ENCODE measurements at regions not wholly inside any gene's neighbourhood (a gene's known extent, or its start where the extent isn't known, plus 50 kb on each side); places are given as distances from the start of the nearest gene placed in this dataset.

- no peak for TF ChIP-seq KAT7 (CRISPR knock-in tag; IDR thresholded peaks at IDR 0.05; ENCODE audit: borderline replicate concordance)
- TF ChIP-seq DMBX1 (CRISPR knock-in tag; IDR thresholded peaks at IDR 0.05; ENCODE audit: borderline replicate concordance) = no peak
- TF ChIP-seq, protein P1, sequence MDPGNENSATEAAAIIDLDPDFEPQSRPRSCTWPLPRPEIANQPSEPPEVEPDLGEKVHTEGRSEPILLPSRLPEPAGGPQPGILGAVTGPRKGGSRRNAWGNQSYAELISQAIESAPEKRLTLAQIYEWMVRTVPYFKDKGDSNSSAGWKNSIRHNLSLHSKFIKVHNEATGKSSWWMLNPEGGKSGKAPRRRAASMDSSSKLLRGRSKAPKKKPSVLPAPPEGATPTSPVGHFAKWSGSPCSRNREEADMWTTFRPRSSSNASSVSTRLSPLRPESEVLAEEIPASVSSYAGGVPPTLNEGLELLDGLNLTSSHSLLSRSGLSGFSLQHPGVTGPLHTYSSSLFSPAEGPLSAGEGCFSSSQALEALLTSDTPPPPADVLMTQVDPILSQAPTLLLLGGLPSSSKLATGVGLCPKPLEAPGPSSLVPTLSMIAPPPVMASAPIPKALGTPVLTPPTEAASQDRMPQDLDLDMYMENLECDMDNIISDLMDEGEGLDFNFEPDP (CRISPR knock-in tag; IDR thresholded peaks at IDR 0.05) = no peak
- no peak for TF ChIP-seq PHF21A (IDR thresholded peaks at IDR 0.05; ENCODE audit: borderline replicate concordance, low read depth)
- no peak for TF ChIP-seq SPI1 (IDR thresholded peaks at IDR 0.05; ENCODE audit: borderline replicate concordance, low read depth, low read length)
Observed at GRCh38 chrX:122272011-122272410, 912.1 kb upstream of the GRIA3 start (continued).

DNA sequence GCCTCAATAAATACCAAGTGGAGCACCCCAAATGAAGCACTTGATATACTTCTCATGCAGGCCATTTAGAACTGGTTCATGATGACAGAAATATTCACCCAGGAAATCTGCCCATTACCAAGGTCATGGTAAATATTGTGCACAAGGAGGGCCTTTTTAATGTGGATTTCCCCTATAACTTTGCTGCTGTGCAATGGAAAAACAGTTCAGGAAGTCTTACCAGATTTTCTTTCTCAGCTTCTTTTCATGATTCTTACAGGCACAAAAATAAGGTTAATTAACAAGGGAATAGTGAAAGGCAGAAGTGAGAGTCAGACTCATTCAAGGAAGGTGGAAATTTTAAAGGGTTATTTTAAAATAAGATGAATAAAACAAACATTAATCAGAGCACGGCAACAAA lies 904.3 kb upstream of the GRIA3 start:
- CTCF ChIA-PET (ENCODE audit: low intra/inter-chr PET ratio) = no interaction called here
- in situ Hi-C loops (cut with MboI) = no loop called here
- TF ChIP-seq NR4A1 (CRISPR knock-in tag; IDR thresholded peaks at IDR 0.05) = no peak
- TF ChIP-seq NR4A1 (tag; IDR thresholded peaks at IDR 0.05) = no peak
- TF ChIP-seq SMARCA4 (IDR thresholded peaks at IDR 0.05) = no peak
- TF ChIP-seq, protein P2, sequence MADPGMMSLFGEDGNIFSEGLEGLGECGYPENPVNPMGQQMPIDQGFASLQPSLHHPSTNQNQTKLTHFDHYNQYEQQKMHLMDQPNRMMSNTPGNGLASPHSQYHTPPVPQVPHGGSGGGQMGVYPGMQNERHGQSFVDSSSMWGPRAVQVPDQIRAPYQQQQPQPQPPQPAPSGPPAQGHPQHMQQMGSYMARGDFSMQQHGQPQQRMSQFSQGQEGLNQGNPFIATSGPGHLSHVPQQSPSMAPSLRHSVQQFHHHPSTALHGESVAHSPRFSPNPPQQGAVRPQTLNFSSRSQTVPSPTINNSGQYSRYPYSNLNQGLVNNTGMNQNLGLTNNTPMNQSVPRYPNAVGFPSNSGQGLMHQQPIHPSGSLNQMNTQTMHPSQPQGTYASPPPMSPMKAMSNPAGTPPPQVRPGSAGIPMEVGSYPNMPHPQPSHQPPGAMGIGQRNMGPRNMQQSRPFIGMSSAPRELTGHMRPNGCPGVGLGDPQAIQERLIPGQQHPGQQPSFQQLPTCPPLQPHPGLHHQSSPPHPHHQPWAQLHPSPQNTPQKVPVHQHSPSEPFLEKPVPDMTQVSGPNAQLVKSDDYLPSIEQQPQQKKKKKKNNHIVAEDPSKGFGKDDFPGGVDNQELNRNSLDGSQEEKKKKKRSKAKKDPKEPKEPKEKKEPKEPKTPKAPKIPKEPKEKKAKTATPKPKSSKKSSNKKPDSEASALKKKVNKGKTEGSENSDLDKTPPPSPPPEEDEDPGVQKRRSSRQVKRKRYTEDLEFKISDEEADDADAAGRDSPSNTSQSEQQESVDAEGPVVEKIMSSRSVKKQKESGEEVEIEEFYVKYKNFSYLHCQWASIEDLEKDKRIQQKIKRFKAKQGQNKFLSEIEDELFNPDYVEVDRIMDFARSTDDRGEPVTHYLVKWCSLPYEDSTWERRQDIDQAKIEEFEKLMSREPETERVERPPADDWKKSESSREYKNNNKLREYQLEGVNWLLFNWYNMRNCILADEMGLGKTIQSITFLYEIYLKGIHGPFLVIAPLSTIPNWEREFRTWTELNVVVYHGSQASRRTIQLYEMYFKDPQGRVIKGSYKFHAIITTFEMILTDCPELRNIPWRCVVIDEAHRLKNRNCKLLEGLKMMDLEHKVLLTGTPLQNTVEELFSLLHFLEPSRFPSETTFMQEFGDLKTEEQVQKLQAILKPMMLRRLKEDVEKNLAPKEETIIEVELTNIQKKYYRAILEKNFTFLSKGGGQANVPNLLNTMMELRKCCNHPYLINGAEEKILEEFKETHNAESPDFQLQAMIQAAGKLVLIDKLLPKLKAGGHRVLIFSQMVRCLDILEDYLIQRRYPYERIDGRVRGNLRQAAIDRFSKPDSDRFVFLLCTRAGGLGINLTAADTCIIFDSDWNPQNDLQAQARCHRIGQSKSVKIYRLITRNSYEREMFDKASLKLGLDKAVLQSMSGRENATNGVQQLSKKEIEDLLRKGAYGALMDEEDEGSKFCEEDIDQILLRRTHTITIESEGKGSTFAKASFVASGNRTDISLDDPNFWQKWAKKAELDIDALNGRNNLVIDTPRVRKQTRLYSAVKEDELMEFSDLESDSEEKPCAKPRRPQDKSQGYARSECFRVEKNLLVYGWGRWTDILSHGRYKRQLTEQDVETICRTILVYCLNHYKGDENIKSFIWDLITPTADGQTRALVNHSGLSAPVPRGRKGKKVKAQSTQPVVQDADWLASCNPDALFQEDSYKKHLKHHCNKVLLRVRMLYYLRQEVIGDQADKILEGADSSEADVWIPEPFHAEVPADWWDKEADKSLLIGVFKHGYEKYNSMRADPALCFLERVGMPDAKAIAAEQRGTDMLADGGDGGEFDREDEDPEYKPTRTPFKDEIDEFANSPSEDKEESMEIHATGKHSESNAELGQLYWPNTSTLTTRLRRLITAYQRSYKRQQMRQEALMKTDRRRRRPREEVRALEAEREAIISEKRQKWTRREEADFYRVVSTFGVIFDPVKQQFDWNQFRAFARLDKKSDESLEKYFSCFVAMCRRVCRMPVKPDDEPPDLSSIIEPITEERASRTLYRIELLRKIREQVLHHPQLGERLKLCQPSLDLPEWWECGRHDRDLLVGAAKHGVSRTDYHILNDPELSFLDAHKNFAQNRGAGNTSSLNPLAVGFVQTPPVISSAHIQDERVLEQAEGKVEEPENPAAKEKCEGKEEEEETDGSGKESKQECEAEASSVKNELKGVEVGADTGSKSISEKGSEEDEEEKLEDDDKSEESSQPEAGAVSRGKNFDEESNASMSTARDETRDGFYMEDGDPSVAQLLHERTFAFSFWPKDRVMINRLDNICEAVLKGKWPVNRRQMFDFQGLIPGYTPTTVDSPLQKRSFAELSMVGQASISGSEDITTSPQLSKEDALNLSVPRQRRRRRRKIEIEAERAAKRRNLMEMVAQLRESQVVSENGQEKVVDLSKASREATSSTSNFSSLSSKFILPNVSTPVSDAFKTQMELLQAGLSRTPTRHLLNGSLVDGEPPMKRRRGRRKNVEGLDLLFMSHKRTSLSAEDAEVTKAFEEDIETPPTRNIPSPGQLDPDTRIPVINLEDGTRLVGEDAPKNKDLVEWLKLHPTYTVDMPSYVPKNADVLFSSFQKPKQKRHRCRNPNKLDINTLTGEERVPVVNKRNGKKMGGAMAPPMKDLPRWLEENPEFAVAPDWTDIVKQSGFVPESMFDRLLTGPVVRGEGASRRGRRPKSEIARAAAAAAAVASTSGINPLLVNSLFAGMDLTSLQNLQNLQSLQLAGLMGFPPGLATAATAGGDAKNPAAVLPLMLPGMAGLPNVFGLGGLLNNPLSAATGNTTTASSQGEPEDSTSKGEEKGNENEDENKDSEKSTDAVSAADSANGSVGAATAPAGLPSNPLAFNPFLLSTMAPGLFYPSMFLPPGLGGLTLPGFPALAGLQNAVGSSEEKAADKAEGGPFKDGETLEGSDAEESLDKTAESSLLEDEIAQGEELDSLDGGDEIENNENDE (IDR thresholded peaks at IDR 0.05; ENCODE audit: low read depth, low read length) = no peak

More for the DNA sequence above, 904.3 kb upstream of the GRIA3 start:
- H3K9me1 ChIP-seq (ENCODE audit: control insufficient read depth, insufficient read depth, low read length) = no peaks in the 10 kb centered on the region
- no peaks in the 10 kb centered on the region for H3K9me3 ChIP-seq (replicated peaks; ENCODE audit: control insufficient read depth, insufficient read depth, low read depth, low read length)
- POLR2A ChIA-PET = no interaction called here
- H3K79me2 ChIP-seq (ENCODE audit: control insufficient read depth, insufficient read depth, low read length) = no peaks in the 10 kb centered on the region
- H3K36me3 ChIP-seq (ENCODE audit: control insufficient read depth, insufficient read depth, low read length) = no peaks in the 10 kb centered on the region
- ATAC-seq (no peak), DNase-seq (ENCODE audit: extremely low read depth in 1 of 4, low spot score in 3 of 4) (no peak), FAIRE-seq (no peak)
- H4K20me1 ChIP-seq (replicated peaks; ENCODE audit: control insufficient read depth, insufficient read depth, low read length) = no peaks in the 10 kb centered on the region
- intact Hi-C loops (cut with micrococcal nuclease) = no loop called here
- no peak overlapping the region for H3K9ac ChIP-seq (ENCODE audit: insufficient read depth in 1 of 2, low read depth in 2 of 2, low read length in 2 of 2)
- no TSS peak for BruUV-seq (replicated peaks)
- H3K4me1 ChIP-seq (replicated peaks in 1 of 2; ENCODE audit: control insufficient read depth in 2 of 2, insufficient read depth in 2 of 2, low read length in 2 of 2) = no peaks in the 10 kb centered on the region
- no peak overlapping the region for H3K4me2 ChIP-seq (ENCODE audit: insufficient read depth, low read length)
- WGBS (ENCODE audit: insufficient coverage, low coverage, missing lambda C conversion rate) = 0% methylated on average over 1 of the region's 1 CpG
- H3K27me3 ChIP-seq (ENCODE audit: control insufficient read depth in 2 of 2, insufficient read depth in 2 of 2, low read length in 2 of 2) = no peaks in the 10 kb centered on the region
- H3K4me3 ChIP-seq = no peak overlapping the region
- no peak overlapping the region for H2AFZ ChIP-seq (ENCODE audit: low read depth, low read length)
- H3K27ac ChIP-seq (ENCODE audit: extremely low read depth, low read depth, low read length) = no peak overlapping the region

All from K562 (cell line).